Skin epidermis (tissue), 12 donors: ENCODE measurements at regions not wholly inside any gene's neighbourhood (a gene's known extent, or its start where the extent isn't known, plus 50 kb on each side); places are given as distances from the start of the nearest gene placed in this dataset.
"Not testable (repeated sequence)": the region's sequence is repeated elsewhere in the genome, so short reads cannot be mapped to it uniquely, and the experiment has no call there.

ENCODE experiments used
- H3K27ac ChIP-seq, 21 experiments: fragments of 200-600 bp; sonication (generic) in 11 of 21; one replicate each; pipeline ENCODE4 v1.5.0; 2020; ENCODE audit warnings: mild to moderate bottlenecking in 3 of 21, inconsistent platforms in 2 of 21, moderate library complexity in 2 of 21
- H3K4me3 ChIP-seq, 7 experiments: fragments of 200-600 bp; sonication (generic) in 2 of 7; one replicate each; pipeline ENCODE4 v1.5.0; 2020; ENCODE audit warnings: inconsistent platforms in 2 of 7, mild to moderate bottlenecking in 2 of 7, moderate library complexity in 1 of 7

- Histone ChIP-seq H3K4me3 (no peak overlapping the region), H3K27ac (no peak overlapping the region)
Observed at GRCh38 chr16:87201790-87202189, 115.4 kb downstream of the C16orf95 start.

GRCh38 chr16:87202346-87202745, 114.8 kb downstream of the C16orf95 start:
- no peak overlapping the region for H3K27ac ChIP-seq
- H3K4me3 ChIP-seq = no peak overlapping the region

- no peak overlapping the region for H3K4me3 ChIP-seq
- H3K27ac ChIP-seq = no peak overlapping the region
Observed at GRCh38 chr16:87203060-87203656, 114.0 kb downstream of the C16orf95 start.

GRCh38 chr16:87206646-87207451, 110.3 kb downstream of the C16orf95 start:
- Histone ChIP-seq H3K27ac (peak overlapping the region in 7 of 21 experiments; percentile 6 to 55 (median 40)), H3K4me3 (no peak overlapping the region)

- H3K27ac ChIP-seq = peak overlapping the region in 14 of 21 experiments; percentile 5 to 74 (median 47)
Observed at GRCh38 chr16:87207509-87207908, 109.7 kb downstream of the C16orf95 start.

GRCh38 chr16:87207965-87208364, 109.2 kb downstream of the C16orf95 start:
- H3K27ac ChIP-seq = peak overlapping the region in 15 of 21 experiments; percentile 1 to 74 (median 47)
- no peak overlapping the region for H3K4me3 ChIP-seq

More at GRCh38 chr16:87207509-87207908, 109.7 kb downstream of the C16orf95 start:
- no peak overlapping the region for H3K4me3 ChIP-seq

- not testable (repeated sequence) for H3K4me3 ChIP-seq
Observed at GRCh38 chr16:87208968-87209367, 108.2 kb downstream of the C16orf95 start.

GRCh38 chr16:87209808-87210512, 107.2 kb downstream of the C16orf95 start:
- Histone ChIP-seq H3K27ac (no peak overlapping the region), H3K4me3 (no peak overlapping the region)

More at GRCh38 chr16:87208968-87209367, 108.2 kb downstream of the C16orf95 start:
- H3K27ac ChIP-seq = not testable (repeated sequence)

GRCh38 chr16:87210894-87211293, 106.3 kb downstream of the C16orf95 start:
- no peak overlapping the region for H3K27ac ChIP-seq

GRCh38 chr16:87212026-87212425, 105.2 kb downstream of the C16orf95 start:
- Histone ChIP-seq H3K27ac (no peak overlapping the region), H3K4me3 (no peak overlapping the region)

More at GRCh38 chr16:87210894-87211293, 106.3 kb downstream of the C16orf95 start:
- no peak overlapping the region for H3K4me3 ChIP-seq

- Histone ChIP-seq H3K4me3 (no peak overlapping the region), H3K27ac (no peak overlapping the region)
Observed at GRCh38 chr16:87213536-87213935, 103.7 kb downstream of the C16orf95 start.

GRCh38 chr16:87216148-87216840, 100.9 kb downstream of the C16orf95 start:
- Histone ChIP-seq H3K27ac (peak overlapping the region in 9 of 21 experiments; percentile 17 to 80 (median 58)), H3K4me3 (peak overlapping the region in 1 of 7 experiments; percentile 21)

- Histone ChIP-seq H3K27ac (peak overlapping the region in 11 of 21 experiments; percentile 15 to 80 (median 44)), H3K4me3 (peak overlapping the region in 1 of 7 experiments; percentile 21)
Observed at GRCh38 chr16:87216841-87217275, 100.3 kb downstream of the C16orf95 start.

- H3K27ac ChIP-seq, H3K4me3 ChIP-seq: not testable (repeated sequence)
Observed at GRCh38 chr16:87217802-87218201, 99.4 kb downstream of the C16orf95 start.

- Histone ChIP-seq H3K4me3 (no peak overlapping the region), H3K27ac (no peak overlapping the region)
Observed at GRCh38 chr16:87218281-87219055, 98.7 kb downstream of the C16orf95 start.

GRCh38 chr16:87219287-87219909, 97.8 kb downstream of the C16orf95 start:
- no peak overlapping the region for H3K4me3 ChIP-seq
- no peak overlapping the region for H3K27ac ChIP-seq

- no peak overlapping the region for H3K27ac ChIP-seq
- H3K4me3 ChIP-seq = no peak overlapping the region
Observed at GRCh38 chr16:87221633-87222032, 95.6 kb downstream of the C16orf95 start.

GRCh38 chr16:87222335-87222734, 94.9 kb downstream of the C16orf95 start:
- H3K4me3 ChIP-seq = no peak overlapping the region

More at GRCh38 chr16:87222335-87222734, 94.9 kb downstream of the C16orf95 start:
- H3K27ac ChIP-seq = no peak overlapping the region
